HEK293 (cell line): ENCODE measurements at regions not wholly inside any gene's neighbourhood (a gene's known extent, or its start where the extent isn't known, plus 50 kb on each side); places are given as distances from the start of the nearest gene placed in this dataset.

Source experiments
- CTCF ChIA-PET: fragments of 350-600 bp; formaldehyde crosslinking; extraction: SDS; loops from one replicate; lab custom pipeline; 2021; ENCODE audit warnings: antibody characterized with exemption; lab: Yijun Ruan, JAX
- POLR2A ChIA-PET: fragments of 300-600 bp; formaldehyde crosslinking; extraction: SDS; loops from one replicate; lab custom pipeline; 2020; ENCODE audit warnings: antibody characterized with exemption, inconsistent platforms; lab: Yijun Ruan, JAX
- H3K27ac ChIP-seq: fragments of 200-500 bp; sonication (Bioruptor generic); 2 replicates; pipeline ENCODE4 v1.5.1; 2014; ENCODE audit warnings: low read depth, low read length, control low read depth, inconsistent platforms; ENCODE audit errors: extremely low read depth
- H3K36me3 ChIP-seq, 2 experiments: fragments of 200-500 bp in 1 of 2; sonication (Bioruptor generic) in 1 of 2; 1 replicate in 1 of 2; 2 replicates in 1 of 2; pipeline ENCODE4 v1.5.1; 2014 to 2017; ENCODE audit warnings: inconsistent platforms in 2 of 2, low read length in 2 of 2; ENCODE audit not compliant: control insufficient read depth in 2 of 2, insufficient read depth in 1 of 2
- H3K4me1 ChIP-seq: fragments of 200-500 bp; sonication (Bioruptor generic); 2 replicates; pipeline ENCODE4 v1.5.1; 2014; ENCODE audit warnings: mild to moderate bottlenecking, low read length, inconsistent platforms; ENCODE audit not compliant: control insufficient read depth, insufficient read depth
- H3K4me3 ChIP-seq: 2 replicates; pipeline ENCODE4 v1.5.1; 2011; ENCODE audit warnings: low read depth, mild to moderate bottlenecking, control low read depth, low read length, moderate library complexity
- H3K9me3 ChIP-seq: fragments of 200-500 bp; sonication (Bioruptor generic); 2 replicates; pipeline ENCODE4 v1.5.1; 2014; ENCODE audit warnings: low read depth, low read length, inconsistent platforms; ENCODE audit not compliant: control insufficient read depth, insufficient read depth
- CTCF ChIP-seq: fragments of 450-650 bp; formaldehyde crosslinking; IDR thresholded peaks from 2 replicates; pipeline ENCODE4 v1.5.1; 2016; ENCODE audit warnings: missing biosample characterization, missing genetic modification characterization
- ZBTB44 ChIP-seq: fragments of 450-650 bp; IDR thresholded peaks from 2 replicates; pipeline ENCODE4 v1.5.1; 2018; ENCODE audit warnings: missing biosample characterization, mild to moderate bottlenecking, missing genetic modification characterization
- ZBTB49 ChIP-seq: fragments of 450-650 bp; formaldehyde crosslinking; IDR thresholded peaks from 2 replicates; pipeline ENCODE4 v1.5.1; 2016; ENCODE audit warnings: missing biosample characterization, missing genetic modification characterization, low read depth
- ZIC2 ChIP-seq: fragments of 450-650 bp; formaldehyde crosslinking; IDR thresholded peaks from 2 replicates; pipeline ENCODE4 v1.5.1; 2016; ENCODE audit warnings: missing biosample characterization, missing genetic modification characterization
- ZNF223 ChIP-seq: fragments of 450-650 bp; formaldehyde crosslinking; IDR thresholded peaks from 2 replicates; pipeline ENCODE4 v1.5.1; 2016; ENCODE audit warnings: missing biosample characterization, missing genetic modification characterization
- ZNF292 ChIP-seq: fragments of 450-650 bp; formaldehyde crosslinking; IDR thresholded peaks from 2 replicates; pipeline ENCODE4 v1.5.1; 2016; ENCODE audit warnings: low read depth, missing biosample characterization, missing genetic modification characterization, borderline replicate concordance
- ZNF394 ChIP-seq: fragments of 450-650 bp; formaldehyde crosslinking; IDR thresholded peaks from 2 replicates; pipeline ENCODE4 v1.5.1; 2016; ENCODE audit warnings: missing biosample characterization, missing genetic modification characterization, mild to moderate bottlenecking, moderate library complexity, borderline replicate concordance
- ZNF518A ChIP-seq: fragments of 450-650 bp; formaldehyde crosslinking; conservative IDR thresholded peaks from 2 replicates; pipeline ENCODE4 v1.5.1; 2016; ENCODE audit warnings: low read depth, missing biosample characterization, missing genetic modification characterization
- ZNF585B ChIP-seq: fragments of 450-650 bp; formaldehyde crosslinking; IDR thresholded peaks from 2 replicates; pipeline ENCODE4 v1.5.1; 2016; ENCODE audit warnings: missing biosample characterization, missing genetic modification characterization
- ZNF664 ChIP-seq: fragments of 450-650 bp; formaldehyde crosslinking; IDR thresholded peaks from 2 replicates; pipeline ENCODE4 v1.5.1; 2016; ENCODE audit warnings: missing biosample characterization, missing genetic modification characterization
- ZNF704 ChIP-seq: fragments of 450-650 bp; formaldehyde crosslinking; IDR thresholded peaks from 2 replicates; pipeline ENCODE4 v1.5.1; 2016; ENCODE audit warnings: missing biosample characterization, missing genetic modification characterization
- ZSCAN5A ChIP-seq: fragments of 450-650 bp; formaldehyde crosslinking; IDR thresholded peaks from 2 replicates; pipeline ENCODE4 v1.5.1; 2016; ENCODE audit warnings: missing biosample characterization, missing genetic modification characterization

GRCh38 chr13:111472559-111473460 lies 152.4 kb downstream of the TEX29 start:
- Histone ChIP-seq H3K27ac (no peak overlapping the region), H3K4me3 (no peak overlapping the region), H3K36me3 (no peaks in the 10 kb centered on the region), H3K9me3 (no peaks in the 10 kb centered on the region), H3K4me1 (no peaks in the 10 kb centered on the region)
- POLR2A ChIA-PET, result no interaction called here
- no peak for TF ChIP-seq ZNF223 (tag by site-specific recombination)
- no peak for TF ChIP-seq ZNF292
- TF ChIP-seq ZNF585B, result no peak
- TF ChIP-seq ZNF664 (tag by site-specific recombination), result no peak
- no peak for TF ChIP-seq ZBTB44 (tag by site-specific recombination)
- no peak for TF ChIP-seq CTCF (tag by site-specific recombination)
- no peak for TF ChIP-seq ZNF704
- no peak for TF ChIP-seq ZNF518A (tag by site-specific recombination)
- no peak for TF ChIP-seq ZBTB49 (tag by site-specific recombination)
- TF ChIP-seq ZNF394 (tag by site-specific recombination), result no peak
- no peak for TF ChIP-seq ZIC2 (tag by site-specific recombination)
- TF ChIP-seq ZSCAN5A (tag by site-specific recombination), result no peak
- CTCF ChIA-PET, result interaction anchor here (0.6 to 1.0 kb wide), 3 partner anchors 11 to 528 kb away, joined by 3 read pairs; no protein-coding TSS in a partner anchor
